Glutamatergic neuron (in vitro differentiated cells): ENCODE measurements at regions not wholly inside any gene's neighbourhood (a gene's known extent, or its start where the extent isn't known, plus 50 kb on each side); places are given as distances from the start of the nearest gene placed in this dataset.

Experiments
- DNase-seq: peaks from one replicate; pipeline ENCODE4 v3.0.0; 2022
- H3K27ac Mint-ChIP-seq: one replicate; pipeline ENCODE4 v1.8.0; 2020; ENCODE audit warnings: mild to moderate bottlenecking, mixed read lengths, inconsistent platforms; ENCODE audit not compliant: unreplicated experiment
- H3K27me3 Mint-ChIP-seq: one replicate; pipeline ENCODE4 v1.8.0; 2020; ENCODE audit warnings: mild to moderate bottlenecking, moderate library complexity, mixed read lengths, inconsistent platforms; ENCODE audit not compliant: unreplicated experiment
- H3K36me3 Mint-ChIP-seq: one replicate; pipeline ENCODE4 v1.8.0; 2020; ENCODE audit warnings: mild to moderate bottlenecking, mixed read lengths, inconsistent platforms; ENCODE audit not compliant: unreplicated experiment
- H3K4me1 Mint-ChIP-seq: one replicate; pipeline ENCODE4 v1.8.0; 2020; ENCODE audit warnings: mild to moderate bottlenecking, low read depth, mixed read lengths, inconsistent platforms; ENCODE audit not compliant: unreplicated experiment
- H3K4me3 Mint-ChIP-seq: one replicate; pipeline ENCODE4 v1.8.0; 2020; ENCODE audit warnings: mild to moderate bottlenecking, mixed read lengths, inconsistent platforms; ENCODE audit not compliant: unreplicated experiment
- H3K9me3 Mint-ChIP-seq: one replicate; pipeline ENCODE4 v1.8.0; 2020; ENCODE audit warnings: mild to moderate bottlenecking, moderate library complexity, mixed read lengths, inconsistent platforms; ENCODE audit not compliant: unreplicated experiment
- TF ChIP-seq, protein P1 (sequence below): fragments of 200-600 bp; sonication (generic); IDR thresholded peaks from one replicate; pipeline ENCODE4 v1.5.0; 2021; ENCODE audit not compliant: partially characterized antibody, unreplicated experiment

DNA sequence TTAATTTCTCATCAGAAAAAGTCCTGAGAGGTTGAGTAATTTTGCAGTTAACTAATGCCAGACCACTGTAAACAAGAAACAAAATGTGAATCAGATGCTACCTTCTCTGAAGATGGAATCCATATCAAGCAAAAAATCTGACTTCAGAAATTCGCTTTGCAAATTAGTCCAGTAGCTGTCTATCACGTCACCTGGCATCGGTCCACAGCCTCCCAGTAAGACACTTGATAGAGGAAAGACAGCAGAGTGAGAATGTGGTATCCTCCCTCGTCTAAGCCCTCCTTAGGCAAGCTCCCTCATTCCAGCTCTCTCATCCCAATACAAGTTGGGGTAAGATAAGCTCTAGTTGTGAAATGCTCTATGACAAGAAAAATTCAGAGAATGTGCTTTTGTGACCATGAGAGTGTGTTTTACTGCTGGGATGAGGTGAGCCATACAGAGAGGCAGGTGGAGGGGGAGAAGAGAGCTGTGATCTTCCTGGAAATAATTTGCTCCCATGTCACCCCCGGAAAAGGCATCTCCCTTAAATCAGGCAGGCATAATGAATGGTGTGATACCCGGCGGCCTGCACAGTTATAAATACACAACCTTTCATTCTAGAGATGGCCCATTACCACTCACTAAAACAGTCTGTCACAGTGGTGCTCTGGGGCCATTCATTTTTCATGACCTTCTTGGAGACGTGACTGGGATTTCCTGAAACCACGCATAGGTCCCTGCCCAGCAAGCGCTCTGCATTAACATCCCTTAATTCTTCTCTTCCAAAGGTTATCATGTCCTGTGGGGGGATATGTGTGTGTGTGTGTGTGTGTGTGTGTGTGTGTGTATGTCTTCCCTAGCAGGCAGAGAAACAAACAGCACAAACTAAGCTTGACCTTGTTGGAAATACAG, 602.0 kb upstream of the KCNMB2 start:
- H3K4me3 Mint-ChIP-seq = peak overlapping the region; percentile 36
- H3K9me3 Mint-ChIP-seq = no peaks in the 10 kb centered on the region
- peak; percentile 17 for DNase-seq
- TF ChIP-seq, protein P1, sequence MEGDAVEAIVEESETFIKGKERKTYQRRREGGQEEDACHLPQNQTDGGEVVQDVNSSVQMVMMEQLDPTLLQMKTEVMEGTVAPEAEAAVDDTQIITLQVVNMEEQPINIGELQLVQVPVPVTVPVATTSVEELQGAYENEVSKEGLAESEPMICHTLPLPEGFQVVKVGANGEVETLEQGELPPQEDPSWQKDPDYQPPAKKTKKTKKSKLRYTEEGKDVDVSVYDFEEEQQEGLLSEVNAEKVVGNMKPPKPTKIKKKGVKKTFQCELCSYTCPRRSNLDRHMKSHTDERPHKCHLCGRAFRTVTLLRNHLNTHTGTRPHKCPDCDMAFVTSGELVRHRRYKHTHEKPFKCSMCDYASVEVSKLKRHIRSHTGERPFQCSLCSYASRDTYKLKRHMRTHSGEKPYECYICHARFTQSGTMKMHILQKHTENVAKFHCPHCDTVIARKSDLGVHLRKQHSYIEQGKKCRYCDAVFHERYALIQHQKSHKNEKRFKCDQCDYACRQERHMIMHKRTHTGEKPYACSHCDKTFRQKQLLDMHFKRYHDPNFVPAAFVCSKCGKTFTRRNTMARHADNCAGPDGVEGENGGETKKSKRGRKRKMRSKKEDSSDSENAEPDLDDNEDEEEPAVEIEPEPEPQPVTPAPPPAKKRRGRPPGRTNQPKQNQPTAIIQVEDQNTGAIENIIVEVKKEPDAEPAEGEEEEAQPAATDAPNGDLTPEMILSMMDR = no peak
- peak overlapping the region; percentile 79 for H3K27ac Mint-ChIP-seq
- H3K27me3 Mint-ChIP-seq = peaks cover 3% of the 10 kb centered on the region
- no peaks in the 10 kb centered on the region for H3K36me3 Mint-ChIP-seq
- H3K4me1 Mint-ChIP-seq = peaks cover 18% of the 10 kb centered on the region

DNA sequence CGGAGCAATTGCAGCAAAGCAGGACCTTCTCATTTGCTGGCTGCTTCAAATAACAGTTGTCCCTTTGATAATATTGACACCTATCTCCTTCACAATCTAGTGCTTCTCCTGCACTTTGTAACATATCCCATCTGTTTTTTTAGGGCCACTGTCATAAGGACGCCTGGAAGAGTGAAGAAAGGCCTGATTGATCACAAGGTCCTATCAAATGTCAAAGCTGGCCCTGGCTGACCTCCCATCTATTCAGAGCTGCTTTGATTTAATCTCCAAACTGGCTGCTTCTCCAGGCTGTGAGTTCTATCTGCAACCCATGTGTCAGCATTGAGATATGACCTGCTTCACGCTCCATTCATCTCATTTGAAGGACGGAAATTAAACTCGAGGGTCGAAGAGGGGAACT, 601.2 kb upstream of the KCNMB2 start:
- Mint-ChIP-seq H3K4me1 (peaks cover 18% of the 10 kb centered on the region), H3K27ac (peak overlapping the region; percentile 79), H3K36me3 (no peaks in the 10 kb centered on the region), H3K4me3 (peak overlapping the region; percentile 58), H3K9me3 (no peaks in the 10 kb centered on the region), H3K27me3 (peaks cover 3% of the 10 kb centered on the region)
- TF ChIP-seq, protein P1 = no peak
- no peak for DNase-seq

GRCh38 chr3:177936721-177937120, 599.5 kb upstream of the KCNMB2 start:
- TF ChIP-seq, protein P1 = no peak
- no peak for DNase-seq
- peaks cover 13% of the 10 kb centered on the region for H3K4me1 Mint-ChIP-seq
- H3K27ac Mint-ChIP-seq = no peak overlapping the region
- H3K4me3 Mint-ChIP-seq = no peak overlapping the region
- H3K9me3 Mint-ChIP-seq = no peaks in the 10 kb centered on the region
- peaks cover 3% of the 10 kb centered on the region for H3K27me3 Mint-ChIP-seq
- H3K36me3 Mint-ChIP-seq = no peaks in the 10 kb centered on the region

DNA sequence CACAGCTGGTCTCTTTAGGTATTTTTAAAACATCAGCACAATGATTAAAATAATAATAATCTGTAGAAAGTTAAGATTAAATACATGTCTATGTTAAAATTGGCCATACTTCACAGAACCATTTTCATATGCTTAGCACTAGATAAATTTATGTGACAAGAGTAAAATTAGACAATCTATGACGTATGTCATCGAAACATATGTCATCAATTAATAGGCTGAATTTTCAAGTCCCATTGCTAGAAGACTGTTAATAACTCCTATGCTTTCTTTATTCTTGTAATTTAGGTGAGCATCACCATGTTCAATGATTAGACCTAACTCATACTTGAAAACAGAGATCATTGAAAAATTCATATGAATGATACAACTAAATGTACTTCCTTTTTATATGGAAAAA, 593.3 kb upstream of the KCNMB2 start:
- Mint-ChIP-seq H3K27ac (no peak overlapping the region), H3K27me3 (no peaks in the 10 kb centered on the region), H3K36me3 (no peaks in the 10 kb centered on the region), H3K4me1 (no peaks in the 10 kb centered on the region), H3K4me3 (no peak overlapping the region), H3K9me3 (no peaks in the 10 kb centered on the region)
- DNase-seq = no peak
- TF ChIP-seq, protein P1 = no peak

- Mint-ChIP-seq H3K4me1 (peaks cover 3% of the 10 kb centered on the region), H3K36me3 (no peaks in the 10 kb centered on the region), H3K4me3 (no peak overlapping the region), H3K27ac (no peak overlapping the region), H3K27me3 (no peaks in the 10 kb centered on the region), H3K9me3 (no peaks in the 10 kb centered on the region)
- TF ChIP-seq, protein P1 = no peak
- no peak for DNase-seq
Observed at GRCh38 chr3:177944228-177944661, 592.0 kb upstream of the KCNMB2 start.
